GM10248 (cell line): ENCODE measurements at regions not wholly inside any gene's neighbourhood (a gene's known extent, or its start where the extent isn't known, plus 50 kb on each side); places are given as distances from the start of the nearest gene placed in this dataset.

Source experiments
- CTCF ChIA-PET: fragments of 300-600 bp; sonication (Branson Sonifier 250); formaldehyde crosslinking; extraction: SDS; loops from one replicate; lab custom pipeline; 2021; ENCODE audit warnings: antibody characterized with exemption; lab: Yijun Ruan, JAX
- POLR2A ChIA-PET: fragments of 350-650 bp; sonication (Branson Sonifier 250); formaldehyde crosslinking; extraction: SDS; loops from one replicate; lab custom pipeline; 2020; ENCODE audit warnings: antibody characterized with exemption; lab: Yijun Ruan, JAX
- DNase-seq: peaks from one replicate; pipeline ENCODE4 v3.0.0; 2012; ENCODE audit errors: extremely low spot score
- TF ChIP-seq, protein P1 (sequence below): IDR thresholded peaks from 2 replicates; pipeline ENCODE4 v1.5.1; 2012; ENCODE audit warnings: mild to moderate bottlenecking, low read depth; ENCODE audit errors: extremely low read depth, missing control alignments, control extremely low read depth

DNA sequence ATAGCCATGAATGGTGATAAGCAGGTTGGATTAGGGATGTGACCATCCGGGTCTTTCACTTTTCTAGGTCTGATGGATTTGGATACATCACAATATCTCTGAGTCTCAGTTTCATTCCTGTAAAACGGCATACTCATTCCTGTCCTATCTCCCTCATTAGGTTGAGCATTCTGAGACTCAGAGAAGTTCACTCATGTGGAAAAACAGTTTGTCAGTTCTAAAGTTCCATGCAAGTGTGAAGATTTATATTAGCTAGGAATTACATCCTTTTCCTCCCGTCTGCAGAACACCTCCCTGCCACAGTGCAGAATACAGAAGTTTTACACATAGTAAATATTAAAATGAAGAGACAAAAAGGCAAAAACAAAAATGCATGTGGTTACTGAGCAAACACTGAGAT, 94.2 kb upstream of the SLC25A13 start:
- no peak for DNase-seq
- TF ChIP-seq, protein P1, sequence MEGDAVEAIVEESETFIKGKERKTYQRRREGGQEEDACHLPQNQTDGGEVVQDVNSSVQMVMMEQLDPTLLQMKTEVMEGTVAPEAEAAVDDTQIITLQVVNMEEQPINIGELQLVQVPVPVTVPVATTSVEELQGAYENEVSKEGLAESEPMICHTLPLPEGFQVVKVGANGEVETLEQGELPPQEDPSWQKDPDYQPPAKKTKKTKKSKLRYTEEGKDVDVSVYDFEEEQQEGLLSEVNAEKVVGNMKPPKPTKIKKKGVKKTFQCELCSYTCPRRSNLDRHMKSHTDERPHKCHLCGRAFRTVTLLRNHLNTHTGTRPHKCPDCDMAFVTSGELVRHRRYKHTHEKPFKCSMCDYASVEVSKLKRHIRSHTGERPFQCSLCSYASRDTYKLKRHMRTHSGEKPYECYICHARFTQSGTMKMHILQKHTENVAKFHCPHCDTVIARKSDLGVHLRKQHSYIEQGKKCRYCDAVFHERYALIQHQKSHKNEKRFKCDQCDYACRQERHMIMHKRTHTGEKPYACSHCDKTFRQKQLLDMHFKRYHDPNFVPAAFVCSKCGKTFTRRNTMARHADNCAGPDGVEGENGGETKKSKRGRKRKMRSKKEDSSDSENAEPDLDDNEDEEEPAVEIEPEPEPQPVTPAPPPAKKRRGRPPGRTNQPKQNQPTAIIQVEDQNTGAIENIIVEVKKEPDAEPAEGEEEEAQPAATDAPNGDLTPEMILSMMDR: no peak
- ChIA-PET CTCF (interaction anchor here (0.9 to 1.9 kb wide), 5 partner anchors 9 to 613 kb away, joined by 3 to 7 read pairs (median 3); no protein-coding TSS in a partner anchor), POLR2A (no interaction called here)

DNA sequence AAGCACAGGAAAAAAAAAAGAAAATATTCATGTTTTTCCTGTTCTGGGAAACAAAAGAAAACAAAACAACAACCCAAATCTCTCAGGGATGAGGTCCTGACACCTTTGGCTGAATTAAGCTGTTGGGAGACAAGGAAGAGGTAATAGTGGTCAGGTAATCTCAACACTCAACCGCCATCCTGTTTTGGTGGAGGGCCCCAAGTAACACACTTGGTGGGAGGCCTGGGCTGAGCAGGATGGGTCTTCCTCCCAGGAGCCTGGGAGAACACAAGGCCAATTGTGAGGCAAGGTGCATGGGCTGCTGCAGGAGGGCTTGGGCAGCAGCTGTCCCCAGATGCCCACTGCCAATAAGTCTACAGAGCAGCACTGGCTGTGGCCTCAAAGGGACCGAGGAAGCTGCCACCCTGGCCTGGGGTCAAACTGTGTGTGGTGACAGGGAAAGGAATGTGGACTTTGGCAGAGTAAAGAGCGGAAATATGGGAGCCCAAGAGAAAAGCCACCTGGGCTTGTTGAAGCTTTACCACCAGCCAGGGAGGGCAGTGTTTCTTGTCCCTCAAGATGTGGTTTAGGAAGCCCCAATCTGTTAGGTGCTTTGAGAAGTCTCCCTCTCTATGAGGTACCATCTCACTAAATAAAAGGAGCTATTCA, 93.5 kb upstream of the SLC25A13 start:
- DNase-seq: no peak
- TF ChIP-seq, protein P1: no peak
- ChIA-PET CTCF (interaction anchor here (0.9 to 1.9 kb wide), 5 partner anchors 9 to 614 kb away, joined by 3 to 7 read pairs (median 3); no protein-coding TSS in a partner anchor), POLR2A (no interaction called here)

DNA sequence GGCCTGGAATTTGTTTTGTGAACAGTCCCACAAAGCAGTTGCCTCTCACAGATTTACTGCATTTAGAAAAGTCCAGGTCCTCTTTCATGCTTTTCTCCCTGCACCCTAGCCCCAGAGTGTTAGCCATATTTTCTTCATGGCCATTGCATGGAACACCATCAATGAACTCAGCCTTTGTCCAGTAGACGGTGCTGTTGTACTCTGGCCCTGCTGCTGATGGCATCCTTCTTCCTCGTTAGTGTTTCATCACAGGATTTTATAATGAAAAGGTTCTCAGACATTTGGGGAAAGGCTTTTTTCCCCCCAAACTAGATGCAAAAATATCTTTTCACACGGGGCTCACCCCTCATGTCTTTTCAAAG, 93.0 kb upstream of the SLC25A13 start:
- peak; percentile 44 for DNase-seq
- TF ChIP-seq, protein P1: peak; percentile 72
- ChIA-PET CTCF (interaction anchor here (1.0 to 1.9 kb wide), 2 partner anchors 10 to 615 kb away, joined by 3 to 6 read pairs; no protein-coding TSS in a partner anchor), POLR2A (no interaction called here)

DNA sequence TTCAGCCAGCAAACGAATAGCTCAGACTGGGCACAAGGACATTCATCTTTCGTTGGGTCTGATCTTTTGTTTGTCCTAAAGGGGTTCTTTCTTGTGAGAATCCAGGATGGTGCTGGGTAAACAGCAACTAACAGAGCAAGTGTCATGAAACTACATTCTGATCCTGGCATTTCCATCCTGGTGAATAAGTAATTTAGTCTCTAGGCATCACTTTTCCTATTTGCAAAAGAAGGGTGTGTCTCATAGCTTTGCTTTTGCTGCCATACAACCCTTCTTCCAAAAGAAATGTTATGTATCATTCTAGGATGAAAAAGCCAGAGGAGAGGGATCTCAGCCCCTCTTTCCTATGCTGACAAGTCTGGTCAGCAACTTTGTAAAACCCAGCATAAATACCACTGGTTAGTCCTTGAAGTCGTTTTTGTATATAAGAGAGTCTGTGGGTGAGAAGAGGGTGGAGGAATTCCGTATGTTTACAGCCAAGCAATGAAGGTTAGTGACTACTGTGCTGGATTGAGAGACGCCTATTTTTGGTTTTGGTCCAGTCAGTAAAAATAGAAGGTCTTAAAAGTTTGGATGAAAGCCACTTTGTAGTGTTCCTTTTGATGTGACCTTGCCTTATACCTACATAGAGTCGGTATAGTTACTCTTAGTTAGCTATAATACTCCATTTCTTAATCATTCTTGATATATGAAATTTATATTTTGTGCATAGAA, 88.4 kb upstream of the SLC25A13 start:
- no peak for DNase-seq
- ChIA-PET CTCF (interaction anchor here (1.1 kb wide), 1 partner anchor 617 kb away, joined by 5 read pairs; no protein-coding TSS in a partner anchor), POLR2A (no interaction called here)
- TF ChIP-seq, protein P1: no peak

DNA sequence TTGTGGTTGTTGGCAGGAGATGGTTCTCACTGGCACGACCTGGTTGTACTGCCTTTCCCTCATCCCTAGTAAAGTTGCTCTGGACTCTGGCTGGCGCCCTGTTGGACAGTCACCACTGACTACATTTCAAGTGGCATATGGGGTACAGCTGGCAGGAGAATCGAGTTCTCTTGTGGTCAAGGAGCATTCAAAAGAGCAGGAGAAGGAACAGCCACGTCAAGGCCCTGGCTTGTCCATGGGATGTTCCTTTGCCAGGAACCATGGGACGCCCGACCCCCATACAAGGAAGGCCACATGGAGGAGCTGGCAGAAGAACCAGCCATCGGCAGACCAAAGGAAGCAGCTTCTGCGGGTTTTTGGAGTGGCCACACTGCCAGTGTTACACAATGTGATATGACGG, 87.0 kb upstream of the SLC25A13 start:
- ChIA-PET POLR2A (no interaction called here), CTCF (no interaction called here)
- TF ChIP-seq, protein P1: no peak
- no peak for DNase-seq

DNA sequence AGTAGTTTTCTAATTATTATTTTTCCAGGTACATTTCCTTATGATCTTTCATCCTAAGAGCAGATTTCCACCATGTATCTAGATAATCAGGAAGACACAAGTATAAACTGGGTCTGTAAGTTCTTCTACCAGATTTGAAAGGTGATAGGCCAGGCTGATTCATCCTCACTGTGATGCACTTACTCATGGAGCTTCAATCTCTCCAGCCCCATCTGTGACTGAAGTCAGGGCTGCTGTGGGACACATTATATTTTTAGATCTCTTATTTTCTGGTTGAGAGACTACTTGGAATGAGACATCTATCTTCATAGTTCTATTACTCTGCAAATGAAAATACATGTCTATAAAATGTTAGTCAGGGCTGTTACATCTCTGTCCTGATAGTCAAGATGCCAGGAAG, 85.5 kb upstream of the SLC25A13 start:
- no peak for DNase-seq
- ChIA-PET POLR2A (no interaction called here), CTCF (no interaction called here)
- TF ChIP-seq, protein P1: no peak
